LNCaP clone FGC (cell line): ENCODE measurements at regions not wholly inside any gene's neighbourhood (a gene's known extent, or its start where the extent isn't known, plus 50 kb on each side); places are given as distances from the start of the nearest gene placed in this dataset.

ENCODE experiments used
- DNase-seq: peaks from one replicate; pipeline ENCODE4 v3.0.0-alpha.2; 2011; ENCODE audit warnings: low read depth
- H3K4me3 ChIP-seq: 2 replicates; pipeline ENCODE4 v1.5.1; 2011; ENCODE audit warnings: mild to moderate bottlenecking, low read depth, low read length, control low read depth
- TF ChIP-seq, protein P1 (sequence below): IDR thresholded peaks from 2 replicates; pipeline ENCODE4 v1.5.1; 2012; ENCODE audit warnings: mild to moderate bottlenecking; ENCODE audit not compliant: control insufficient read depth, insufficient read depth; ENCODE audit errors: extremely low read depth

DNA sequence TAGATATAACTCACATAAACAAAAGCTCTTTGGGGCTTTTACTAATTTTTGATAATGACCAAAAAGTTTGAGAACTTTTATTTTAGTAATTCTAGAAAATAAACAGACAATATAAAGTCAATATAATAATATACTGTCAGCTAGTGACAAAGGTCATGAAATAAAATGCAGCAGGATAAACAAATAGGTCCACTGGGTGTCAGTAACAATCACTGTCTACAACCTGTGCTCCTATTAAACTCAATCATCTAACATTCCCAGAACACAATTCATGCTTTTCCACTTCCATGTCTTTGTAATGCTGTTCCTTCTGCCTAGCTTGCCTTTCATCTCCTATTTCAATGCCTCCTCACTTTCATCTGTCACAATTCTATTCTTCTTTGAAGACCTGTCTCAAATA lies 186.1 kb downstream of the GIPC2 start:
- TF ChIP-seq, protein P1, sequence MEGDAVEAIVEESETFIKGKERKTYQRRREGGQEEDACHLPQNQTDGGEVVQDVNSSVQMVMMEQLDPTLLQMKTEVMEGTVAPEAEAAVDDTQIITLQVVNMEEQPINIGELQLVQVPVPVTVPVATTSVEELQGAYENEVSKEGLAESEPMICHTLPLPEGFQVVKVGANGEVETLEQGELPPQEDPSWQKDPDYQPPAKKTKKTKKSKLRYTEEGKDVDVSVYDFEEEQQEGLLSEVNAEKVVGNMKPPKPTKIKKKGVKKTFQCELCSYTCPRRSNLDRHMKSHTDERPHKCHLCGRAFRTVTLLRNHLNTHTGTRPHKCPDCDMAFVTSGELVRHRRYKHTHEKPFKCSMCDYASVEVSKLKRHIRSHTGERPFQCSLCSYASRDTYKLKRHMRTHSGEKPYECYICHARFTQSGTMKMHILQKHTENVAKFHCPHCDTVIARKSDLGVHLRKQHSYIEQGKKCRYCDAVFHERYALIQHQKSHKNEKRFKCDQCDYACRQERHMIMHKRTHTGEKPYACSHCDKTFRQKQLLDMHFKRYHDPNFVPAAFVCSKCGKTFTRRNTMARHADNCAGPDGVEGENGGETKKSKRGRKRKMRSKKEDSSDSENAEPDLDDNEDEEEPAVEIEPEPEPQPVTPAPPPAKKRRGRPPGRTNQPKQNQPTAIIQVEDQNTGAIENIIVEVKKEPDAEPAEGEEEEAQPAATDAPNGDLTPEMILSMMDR, result peak; percentile 21; the same call in 1 of the 2 replicates
- DNase-seq, result no peak

DNA sequence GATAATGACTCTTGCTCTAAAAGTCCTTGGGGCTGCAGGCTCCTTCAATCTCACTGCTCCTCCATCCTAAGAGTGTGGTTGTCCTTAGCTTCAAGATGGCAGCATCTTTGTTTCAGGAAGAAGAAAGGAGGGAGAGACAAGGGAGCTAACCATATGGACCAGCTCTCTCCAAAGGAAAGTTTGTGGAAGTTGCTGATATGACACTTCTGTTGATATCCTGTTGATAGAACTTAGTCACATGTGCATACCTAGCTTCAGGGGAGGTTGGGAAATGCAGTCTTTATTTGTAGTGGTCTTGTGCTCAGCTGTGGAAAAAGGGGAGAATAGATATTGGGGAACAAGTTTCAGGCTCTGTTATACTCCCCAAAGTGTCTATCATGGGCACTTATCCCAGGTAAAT lies 186.9 kb downstream of the GIPC2 start:
- H3K4me3 ChIP-seq, result no peak overlapping the region
- TF ChIP-seq, protein P1, result no peak
- no peak for DNase-seq

More for the DNA sequence above, 186.1 kb downstream of the GIPC2 start:
- H3K4me3 ChIP-seq, result no peak overlapping the region

DNA sequence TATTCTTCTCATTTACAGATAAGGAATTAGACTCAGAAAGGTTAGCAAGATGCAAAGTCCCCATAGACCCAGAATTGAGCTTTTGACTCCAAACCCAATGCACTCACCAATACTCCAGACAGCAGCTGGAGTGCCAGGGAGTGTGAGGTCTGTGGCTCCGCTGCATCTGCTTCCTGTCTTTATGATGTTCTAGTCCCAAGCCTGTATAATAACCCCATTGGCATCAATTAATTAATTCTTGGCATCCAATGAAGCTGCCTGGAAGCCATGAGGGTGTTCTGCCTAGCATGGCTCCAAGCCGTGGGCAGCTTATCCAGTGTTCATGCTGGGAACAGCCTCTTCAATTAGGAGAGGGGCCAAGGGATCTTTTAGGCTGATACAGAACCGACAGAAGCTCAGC lies 188.7 kb downstream of the GIPC2 start:
- TF ChIP-seq, protein P1, result no peak

DNA sequence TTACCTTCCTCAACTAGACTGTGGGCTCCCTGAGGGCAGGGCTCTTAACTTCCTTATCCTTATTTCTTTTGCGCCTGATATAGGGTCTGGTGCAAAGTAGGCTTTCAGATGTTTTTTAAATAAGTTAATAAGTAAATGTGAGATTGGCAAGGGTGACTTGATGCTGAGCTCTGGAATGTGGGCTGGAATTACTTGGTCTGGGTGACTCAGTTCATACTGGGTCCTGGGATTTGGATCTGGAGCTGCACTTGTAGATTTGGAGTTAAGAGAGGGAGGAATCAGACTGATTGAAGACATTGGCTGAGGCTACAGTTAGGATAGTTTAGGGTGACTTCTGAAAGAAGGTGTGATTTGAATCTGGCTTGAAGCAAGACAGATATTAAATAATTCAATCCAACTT lies 190.9 kb downstream of the GIPC2 start:
- DNase-seq, result no peak
- H3K4me3 ChIP-seq, result no peak overlapping the region
- TF ChIP-seq, protein P1, result no peak

More for the DNA sequence above, 188.7 kb downstream of the GIPC2 start:
- no peak for DNase-seq
- no peak overlapping the region for H3K4me3 ChIP-seq

DNA sequence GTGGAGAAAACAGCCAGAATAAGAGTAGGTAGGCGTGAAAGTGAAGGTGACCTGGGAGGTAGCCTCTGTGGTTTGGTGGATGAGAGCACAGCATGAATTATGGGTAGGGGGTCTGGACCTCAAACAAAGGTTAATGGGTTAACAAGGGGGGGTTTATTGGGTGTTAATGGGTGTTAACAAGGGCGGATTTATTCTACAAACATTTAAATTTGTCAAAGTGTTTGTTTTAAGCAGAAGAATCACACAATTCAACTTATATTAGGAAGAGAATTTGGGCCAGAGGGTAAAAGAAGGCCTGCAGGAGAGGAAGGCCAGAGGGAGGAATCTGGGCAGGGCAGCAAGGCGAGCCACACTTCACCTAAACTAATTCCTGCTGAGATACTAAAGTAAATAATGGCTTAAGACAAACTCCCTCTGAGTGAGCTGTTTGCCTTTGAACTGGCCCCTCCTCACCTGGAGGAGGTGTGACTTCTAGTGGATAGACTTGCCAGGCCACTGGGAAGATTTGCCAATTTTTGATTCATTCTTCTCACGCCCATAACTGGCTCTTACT lies 191.7 kb downstream of the GIPC2 start:
- DNase-seq, result peak; percentile 98
- TF ChIP-seq, protein P1, result no peak
- H3K4me3 ChIP-seq, result no peak overlapping the region

DNA sequence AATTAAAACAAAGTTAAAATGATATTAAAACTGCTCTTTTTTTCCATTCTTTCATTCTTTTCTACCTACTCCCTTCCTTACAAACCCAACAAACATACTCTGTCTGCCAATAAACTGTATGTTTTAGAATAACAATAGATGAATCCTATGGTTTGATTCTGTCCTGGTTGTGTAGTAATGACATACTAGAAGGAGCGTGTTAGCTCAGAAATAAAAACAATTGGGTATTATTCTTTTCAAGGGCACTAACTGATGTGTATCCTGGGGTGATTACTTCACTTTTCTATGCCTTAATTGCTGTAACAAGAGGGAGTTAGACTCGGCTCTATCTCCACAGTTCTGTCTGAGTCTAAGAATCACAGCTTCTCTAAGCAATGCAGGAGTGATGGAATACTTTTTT lies 194.4 kb downstream of the GIPC2 start:
- no peak for DNase-seq
- H3K4me3 ChIP-seq, result no peak overlapping the region
- TF ChIP-seq, protein P1, result no peak

DNA sequence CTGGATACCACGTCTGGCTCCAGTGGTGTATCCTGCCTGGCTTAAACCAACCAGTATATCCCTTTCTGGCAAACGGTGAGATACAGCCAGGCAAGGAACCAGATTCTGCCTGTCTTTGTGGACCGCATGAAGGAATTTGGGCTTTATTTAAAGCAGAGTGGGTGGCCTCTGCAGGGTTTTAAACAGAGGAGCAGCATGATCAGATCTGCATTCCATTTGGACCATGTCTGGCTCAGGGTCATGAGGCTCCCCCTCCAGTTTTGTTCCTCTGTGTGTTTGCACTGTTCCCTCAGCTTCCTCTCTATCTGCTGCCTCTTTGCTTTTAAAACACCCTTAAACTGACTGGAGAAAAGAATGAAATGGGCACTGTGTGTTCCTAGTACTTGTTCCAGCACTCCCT lies 195.0 kb downstream of the GIPC2 start:
- no peak for DNase-seq
- TF ChIP-seq, protein P1, result no peak
- H3K4me3 ChIP-seq, result no peak overlapping the region
